Chondrocyte (in vitro differentiated cells): ENCODE measurements at regions not wholly inside any gene's neighbourhood (a gene's known extent, or its start where the extent isn't known, plus 50 kb on each side); places are given as distances from the start of the nearest gene placed in this dataset.

Experiments used
- DNase-seq: peaks from one replicate; pipeline ENCODE4 v3.0.0; 2021; ENCODE audit warnings: mixed read lengths, low spot score
- H3K27ac Mint-ChIP-seq: one replicate; pipeline ENCODE4 v1.8.0; 2021; ENCODE audit warnings: mild to moderate bottlenecking, moderate library complexity, mixed read lengths; ENCODE audit not compliant: unreplicated experiment
- H3K27me3 Mint-ChIP-seq: 2 replicates; pipeline ENCODE4 v1.8.0; 2021; ENCODE audit warnings: low read depth, mixed read lengths
- H3K36me3 Mint-ChIP-seq: 2 replicates; pipeline ENCODE4 v1.8.0; 2021; ENCODE audit warnings: low read depth, mixed read lengths
- H3K4me1 Mint-ChIP-seq: 2 replicates; pipeline ENCODE4 v1.8.0; 2021; ENCODE audit warnings: low read depth, mild to moderate bottlenecking, mixed read lengths
- H3K4me3 Mint-ChIP-seq: one replicate; pipeline ENCODE4 v1.8.0; 2021; ENCODE audit warnings: mild to moderate bottlenecking, moderate library complexity, mixed read lengths; ENCODE audit not compliant: unreplicated experiment
- H3K9me3 Mint-ChIP-seq: 2 replicates; pipeline ENCODE4 v1.8.0; 2021; ENCODE audit warnings: low read depth, mixed read lengths
- CTCF ChIP-seq: fragments of 200-600 bp; sonication (generic); IDR thresholded peaks from 2 replicates; pipeline ENCODE4 v1.5.0; 2021; ENCODE audit warnings: antibody characterized with exemption, mild to moderate bottlenecking, moderate library complexity

GRCh38 chr1:184329245-184329953 is 57.4 kb upstream of the C1orf21 start:
- Mint-ChIP-seq H3K27me3 (no peaks in the 10 kb centered on the region), H3K36me3 (no peaks in the 10 kb centered on the region), H3K4me1 (peaks cover 5% of the 10 kb centered on the region), H3K4me3 (no peak overlapping the region), H3K27ac (no peak overlapping the region), H3K9me3 (peaks cover 4% of the 10 kb centered on the region)
- TF ChIP-seq CTCF = no peak
- no peak for DNase-seq

- Mint-ChIP-seq H3K27me3 (no peaks in the 10 kb centered on the region), H3K27ac (no peak overlapping the region), H3K9me3 (peaks cover 4% of the 10 kb centered on the region), H3K4me3 (no peak overlapping the region), H3K4me1 (peaks cover 5% of the 10 kb centered on the region), H3K36me3 (no peaks in the 10 kb centered on the region)
- DNase-seq = no peak
- TF ChIP-seq CTCF = no peak
Measured at GRCh38 chr1:184329962-184330868, 56.6 kb upstream of the C1orf21 start.

- H3K4me3 Mint-ChIP-seq = no peak overlapping the region
- peaks cover 5% of the 10 kb centered on the region for H3K4me1 Mint-ChIP-seq
- H3K36me3 Mint-ChIP-seq = no peaks in the 10 kb centered on the region
- H3K9me3 Mint-ChIP-seq = peaks cover 4% of the 10 kb centered on the region
- no peaks in the 10 kb centered on the region for H3K27me3 Mint-ChIP-seq
- H3K27ac Mint-ChIP-seq = no peak overlapping the region
- no peak for TF ChIP-seq CTCF
- no peak for DNase-seq
Measured at GRCh38 chr1:184330875-184331274, 56.0 kb upstream of the C1orf21 start.
